WTC11 (cell line): ENCODE measurements at regions not wholly inside any gene's neighbourhood (a gene's known extent, or its start where the extent isn't known, plus 50 kb on each side); places are given as distances from the start of the nearest gene placed in this dataset.

Experiments used
- ATAC-seq: fragments of 200-7000 bp; cut with Tn5 transposase; 2 replicates; pipeline ENCODE4 v1.10.0; 2021; ENCODE audit warnings: mild to moderate bottlenecking, moderate library complexity
- CTCF ChIA-PET: fragments of 300-600 bp; sonication (Branson Sonifier 250); formaldehyde crosslinking; loops from one replicate; lab custom pipeline; 2021; ENCODE audit warnings: antibody characterized with exemption; lab: Charles Lee
- POLR2A ChIA-PET: fragments of 350-600 bp; sonication (Branson Sonifier 250); formaldehyde crosslinking; loops from one replicate; lab custom pipeline; 2021; ENCODE audit warnings: antibody characterized with exemption; lab: Charles Lee
- DNase-seq: peaks from one replicate; pipeline ENCODE4 v3.0.0; 2021; ENCODE audit warnings: low spot score
- H3K27ac Mint-ChIP-seq: 2 replicates; pipeline ENCODE4 v1.8.0; 2021; ENCODE audit warnings: mixed read lengths
- H3K27me3 Mint-ChIP-seq: 2 replicates; pipeline ENCODE4 v1.8.0; 2021; ENCODE audit warnings: low read depth, mild to moderate bottlenecking, moderate library complexity, mixed read lengths
- H3K36me3 Mint-ChIP-seq: 2 replicates; pipeline ENCODE4 v1.8.0; 2021; ENCODE audit warnings: mixed read lengths
- H3K4me1 Mint-ChIP-seq: 2 replicates; pipeline ENCODE4 v1.8.0; 2022; ENCODE audit warnings: mixed read lengths
- H3K4me3 Mint-ChIP-seq: 2 replicates; pipeline ENCODE4 v1.8.0; 2021; ENCODE audit warnings: mild to moderate bottlenecking, moderate library complexity, mixed read lengths
- H3K9me3 Mint-ChIP-seq: 2 replicates; pipeline ENCODE4 v1.8.0; 2021; ENCODE audit warnings: mixed read lengths
- ATF6 ChIP-seq: sonication (generic); formaldehyde crosslinking; IDR thresholded peaks from 2 replicates; pipeline ENCODE4 v1.8.1; 2023; ENCODE audit warnings: mild to moderate bottlenecking, missing genetic modification reagents
- CDX4 ChIP-seq: fragments of 250-450 bp; sonication (Bioruptor Pico); IDR thresholded peaks from 2 replicates; pipeline ENCODE4 v1.9.0; 2021; ENCODE audit warnings: moderate library complexity, mild to moderate bottlenecking, inconsistent platforms, borderline replicate concordance
- CREM ChIP-seq: sonication (generic); formaldehyde crosslinking; IDR thresholded peaks from 2 replicates; pipeline ENCODE4 v1.8.1; 2022; ENCODE audit warnings: mild to moderate bottlenecking, missing genetic modification reagents, moderate library complexity
- CTCF ChIP-seq: fragments of 200-600 bp; IDR thresholded peaks from 2 replicates; pipeline ENCODE4 v1.8.0; 2022; ENCODE audit warnings: antibody characterized with exemption
- E2F4 ChIP-seq: sonication (generic); formaldehyde crosslinking; IDR thresholded peaks from 2 replicates; pipeline ENCODE4 v1.8.1; 2022; ENCODE audit warnings: low read depth, mild to moderate bottlenecking, moderate library complexity, missing genetic modification reagents, borderline replicate concordance
- ERG ChIP-seq: fragments of 250-450 bp; sonication (Bioruptor Pico); IDR thresholded peaks from 2 replicates; pipeline ENCODE4 v1.8.0; 2021; ENCODE audit warnings: mild to moderate bottlenecking
- ESRRA ChIP-seq: sonication (generic); formaldehyde crosslinking; IDR thresholded peaks from 2 replicates; pipeline ENCODE4 v1.8.1; 2022; ENCODE audit warnings: mild to moderate bottlenecking, missing genetic modification reagents, borderline replicate concordance
- GABPB1 ChIP-seq: sonication (generic); formaldehyde crosslinking; IDR thresholded peaks from 2 replicates; pipeline ENCODE4 v1.8.1; 2023; ENCODE audit warnings: mild to moderate bottlenecking, missing genetic modification reagents
- GRHL2 ChIP-seq: fragments of 250-450 bp; sonication (Bioruptor Pico); IDR thresholded peaks from 2 replicates; pipeline ENCODE4 v1.8.0; 2022; ENCODE audit warnings: mild to moderate bottlenecking, moderate library complexity; ENCODE audit not compliant: insufficient replicate concordance, severe bottlenecking
- IRF1 ChIP-seq: sonication (generic); formaldehyde crosslinking; IDR thresholded peaks from 2 replicates; pipeline ENCODE4 v1.8.0; 2023; ENCODE audit warnings: missing genetic modification reagents
- IRF2 ChIP-seq: sonication (generic); formaldehyde crosslinking; IDR thresholded peaks from 2 replicates; pipeline ENCODE4 v1.8.0; 2022; ENCODE audit warnings: low read depth, missing genetic modification reagents, borderline replicate concordance
- JAZF1 ChIP-seq: fragments of 250-450 bp; sonication (Bioruptor Pico); IDR thresholded peaks from 2 replicates; pipeline ENCODE4 v1.9.0; 2021; ENCODE audit warnings: moderate library complexity, mild to moderate bottlenecking, inconsistent platforms
- OVOL2 ChIP-seq: fragments of 250-450 bp; sonication (Bioruptor Pico); IDR thresholded peaks from 2 replicates; pipeline ENCODE4 v1.9.0; 2021; ENCODE audit warnings: mild to moderate bottlenecking, borderline replicate concordance
- SMAD4 ChIP-seq: sonication (generic); formaldehyde crosslinking; IDR thresholded peaks from 2 replicates; pipeline ENCODE4 v1.8.0; 2022; ENCODE audit warnings: mild to moderate bottlenecking, missing genetic modification reagents
- TP53 ChIP-seq: sonication (generic); formaldehyde crosslinking; IDR thresholded peaks from 2 replicates; pipeline ENCODE4 v1.8.1; 2023; ENCODE audit warnings: mild to moderate bottlenecking, missing genetic modification reagents
- ZBTB21 ChIP-seq: sonication (generic); formaldehyde crosslinking; IDR thresholded peaks from 2 replicates; pipeline ENCODE4 v1.8.1; 2023; ENCODE audit warnings: mild to moderate bottlenecking, missing genetic modification reagents, borderline replicate concordance
- ZNF396 ChIP-seq: fragments of 250-450 bp; sonication (Bioruptor Pico); IDR thresholded peaks from 2 replicates; pipeline ENCODE4 v1.8.0; 2021; ENCODE audit warnings: mild to moderate bottlenecking, moderate library complexity, borderline replicate concordance
- TF ChIP-seq, protein P1 (sequence below): sonication (generic); formaldehyde crosslinking; IDR thresholded peaks from 2 replicates; pipeline ENCODE4 v1.8.1; 2023; ENCODE audit warnings: mild to moderate bottlenecking, missing genetic modification reagents, borderline replicate concordance
- TF ChIP-seq, protein P2 (sequence below): fragments of 250-450 bp; sonication (Bioruptor Pico); conservative IDR thresholded peaks from 2 replicates; pipeline ENCODE4 v1.9.0; 2021; ENCODE audit warnings: mild to moderate bottlenecking

DNA sequence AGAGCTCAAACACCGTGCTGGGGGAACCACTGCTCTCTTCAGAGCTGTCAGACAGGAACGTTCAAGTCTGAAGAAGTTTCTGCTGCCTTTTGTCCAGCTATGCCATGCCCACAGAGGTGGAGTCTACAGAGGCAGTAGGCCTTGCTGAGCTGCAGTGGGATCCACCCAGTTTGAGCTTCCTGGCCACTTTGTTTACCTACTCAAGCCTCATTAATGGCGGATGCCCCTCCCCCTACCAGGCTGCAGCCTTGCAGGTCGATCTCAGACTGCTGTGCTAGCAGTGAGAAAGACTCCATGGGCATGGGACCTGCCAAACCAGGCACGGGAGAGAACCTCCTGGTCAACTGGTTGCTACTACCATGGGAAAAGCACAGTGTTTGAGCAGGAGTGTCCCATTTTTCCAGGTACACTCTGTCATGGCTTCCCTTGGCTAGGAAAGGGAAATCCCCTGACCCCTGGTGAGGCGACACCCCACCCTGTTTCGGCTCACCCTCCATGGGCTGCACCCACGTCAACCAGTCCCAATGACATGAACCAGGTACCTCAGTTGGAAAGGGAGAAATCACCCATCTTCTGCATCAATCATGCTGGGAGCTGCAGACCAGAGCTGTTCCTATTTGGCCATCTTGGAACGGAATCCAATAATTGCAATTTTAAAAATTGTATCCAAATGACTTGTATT is 246.9 kb upstream of the ADAMTS16 start (continued):
- TF ChIP-seq, protein P1, sequence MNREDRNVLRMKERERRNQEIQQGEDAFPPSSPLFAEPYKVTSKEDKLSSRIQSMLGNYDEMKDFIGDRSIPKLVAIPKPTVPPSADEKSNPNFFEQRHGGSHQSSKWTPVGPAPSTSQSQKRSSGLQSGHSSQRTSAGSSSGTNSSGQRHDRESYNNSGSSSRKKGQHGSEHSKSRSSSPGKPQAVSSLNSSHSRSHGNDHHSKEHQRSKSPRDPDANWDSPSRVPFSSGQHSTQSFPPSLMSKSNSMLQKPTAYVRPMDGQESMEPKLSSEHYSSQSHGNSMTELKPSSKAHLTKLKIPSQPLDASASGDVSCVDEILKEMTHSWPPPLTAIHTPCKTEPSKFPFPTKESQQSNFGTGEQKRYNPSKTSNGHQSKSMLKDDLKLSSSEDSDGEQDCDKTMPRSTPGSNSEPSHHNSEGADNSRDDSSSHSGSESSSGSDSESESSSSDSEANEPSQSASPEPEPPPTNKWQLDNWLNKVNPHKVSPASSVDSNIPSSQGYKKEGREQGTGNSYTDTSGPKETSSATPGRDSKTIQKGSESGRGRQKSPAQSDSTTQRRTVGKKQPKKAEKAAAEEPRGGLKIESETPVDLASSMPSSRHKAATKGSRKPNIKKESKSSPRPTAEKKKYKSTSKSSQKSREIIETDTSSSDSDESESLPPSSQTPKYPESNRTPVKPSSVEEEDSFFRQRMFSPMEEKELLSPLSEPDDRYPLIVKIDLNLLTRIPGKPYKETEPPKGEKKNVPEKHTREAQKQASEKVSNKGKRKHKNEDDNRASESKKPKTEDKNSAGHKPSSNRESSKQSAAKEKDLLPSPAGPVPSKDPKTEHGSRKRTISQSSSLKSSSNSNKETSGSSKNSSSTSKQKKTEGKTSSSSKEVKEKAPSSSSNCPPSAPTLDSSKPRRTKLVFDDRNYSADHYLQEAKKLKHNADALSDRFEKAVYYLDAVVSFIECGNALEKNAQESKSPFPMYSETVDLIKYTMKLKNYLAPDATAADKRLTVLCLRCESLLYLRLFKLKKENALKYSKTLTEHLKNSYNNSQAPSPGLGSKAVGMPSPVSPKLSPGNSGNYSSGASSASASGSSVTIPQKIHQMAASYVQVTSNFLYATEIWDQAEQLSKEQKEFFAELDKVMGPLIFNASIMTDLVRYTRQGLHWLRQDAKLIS (CRISPR knock-in tag), result no peak
- no peak for TF ChIP-seq ESRRA (CRISPR knock-in tag)
- no peak for TF ChIP-seq ATF6
- TF ChIP-seq GRHL2 (CRISPR knock-in tag), result no peak
- no peak for TF ChIP-seq ZBTB21
- no peak for TF ChIP-seq IRF1
- TF ChIP-seq, protein P2, sequence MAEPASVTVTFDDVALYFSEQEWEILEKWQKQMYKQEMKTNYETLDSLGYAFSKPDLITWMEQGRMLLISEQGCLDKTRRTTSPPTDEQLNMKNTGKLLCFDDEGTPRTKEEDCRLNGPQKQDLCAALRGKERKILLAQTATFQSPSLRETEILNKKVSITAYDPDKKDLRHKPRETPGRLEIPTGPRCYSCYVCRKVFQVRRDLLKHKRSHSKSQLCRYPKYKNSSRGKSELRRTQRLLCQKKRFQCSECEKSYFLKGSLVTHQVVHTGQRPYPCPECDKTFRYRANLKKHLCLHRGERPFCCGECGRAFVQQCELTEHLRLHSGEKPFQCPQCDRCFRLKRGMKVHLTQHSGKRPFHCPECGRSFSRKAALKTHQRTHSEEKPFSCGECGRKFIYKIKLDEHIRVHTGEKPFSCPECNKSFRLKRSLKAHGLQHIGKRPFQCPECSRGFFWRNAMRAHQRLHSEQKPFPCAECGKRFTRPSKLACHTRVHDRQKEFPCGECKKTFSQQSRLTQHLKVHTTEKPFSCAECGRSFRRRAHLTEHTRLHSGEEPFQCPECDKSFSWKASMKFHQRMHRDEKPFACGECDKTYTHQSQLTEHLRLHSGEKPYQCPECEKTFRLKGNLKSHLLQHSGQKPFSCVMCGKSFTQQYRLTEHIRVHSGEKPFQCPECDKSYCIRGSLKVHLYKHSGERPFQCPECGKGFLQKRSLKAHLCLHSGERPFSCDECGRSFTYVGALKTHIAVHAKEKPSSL (CRISPR knock-in tag), result no peak
- no peak for TF ChIP-seq CREM (CRISPR knock-in tag)
- no peak for TF ChIP-seq JAZF1 (CRISPR knock-in tag)
- TF ChIP-seq, all 79 proteins: peak for 0

GRCh38 chr5:4896328-4896727 is 243.8 kb upstream of the ADAMTS16 start:
- H3K9me3 Mint-ChIP-seq, result peaks cover 27% of the 10 kb centered on the region
- peaks cover 3% of the 10 kb centered on the region; the same call in 1 of the 2 replicates for H3K36me3 Mint-ChIP-seq
- no peak overlapping the region for H3K27ac Mint-ChIP-seq
- H3K4me3 Mint-ChIP-seq, result no peak overlapping the region
- H3K27me3 Mint-ChIP-seq, result no peaks in the 10 kb centered on the region; the same call in none of the 2 replicates
- ChIA-PET POLR2A (no interaction called here), CTCF (no interaction called here)
- ATAC-seq (no peak), DNase-seq (no peak)
- H3K4me1 Mint-ChIP-seq, result no peaks in the 10 kb centered on the region
- TF ChIP-seq ERG (CRISPR knock-in tag) (no peak), GABPB1 (CRISPR knock-in tag) (no peak), SMAD4 (no peak), CDX4 (no peak), IRF2 (CRISPR knock-in tag) (no peak), E2F4 (no peak), TP53 (CRISPR knock-in tag) (no peak), CTCF (no peak), ZNF396 (CRISPR knock-in tag) (no peak), OVOL2 (no peak)
